ENCODE measurements at regions not wholly inside any gene's neighbourhood (a gene's known extent, or its start where the extent isn't known, plus 50 kb on each side); places are given as distances from the start of the nearest gene placed in this dataset.

DNA sequence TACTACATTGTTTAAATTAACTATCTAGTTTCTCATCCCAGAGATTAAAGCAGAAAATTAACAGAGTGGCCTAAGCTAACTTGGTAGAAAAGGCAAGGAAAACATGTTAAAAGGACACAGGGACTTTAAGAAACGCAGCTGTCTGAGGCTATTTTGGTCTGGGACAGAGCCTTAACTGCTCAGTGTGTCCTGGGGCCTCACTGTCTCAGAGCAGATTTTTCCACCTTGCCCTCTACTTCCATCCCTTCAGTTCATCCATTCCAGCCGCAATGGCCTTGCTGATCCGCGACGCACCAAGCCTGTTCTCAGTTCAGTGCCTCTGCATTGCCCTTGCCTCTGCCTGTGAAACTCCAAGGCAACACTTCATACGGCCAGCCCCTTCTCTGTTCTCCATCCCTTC is 114.9 kb upstream of the OSR1 start:
- ATAC-seq (no peak), DNase-seq (ENCODE audit: low spot score) (no peak), FAIRE-seq (no peak)
- Histone ChIP-seq H3K4me1 (ENCODE audit: insufficient read depth, low read length) (peaks cover 6% of the 10 kb centered on the region; the same call in 1 of the 2 replicates), H3K4me3 (replicated peaks in 1 of 3; ENCODE audit: insufficient read depth in 1 of 3, low read depth in 2 of 3, low read length in 3 of 3) (no peak overlapping the region), H3K9ac (ENCODE audit: insufficient read depth, low read depth, low read length) (no peak overlapping the region), H3K79me2 (ENCODE audit: insufficient read depth, low read length) (no peaks in the 10 kb centered on the region), H4K20me1 (ENCODE audit: insufficient read depth, low read length) (no peaks in the 10 kb centered on the region), H3K36me3 (replicated peaks in 1 of 2; ENCODE audit: control insufficient read depth in 1 of 2, insufficient read depth in 2 of 2, low read length in 2 of 2) (no peaks in the 10 kb centered on the region), H2AFZ (ENCODE audit: low read length) (no peak overlapping the region), H3K9me3 (ENCODE audit: low read length) (no peaks in the 10 kb centered on the region), H3K27ac (ENCODE audit: extremely low read length, insufficient read depth, low read length) (no peak overlapping the region), H3K4me2 (ENCODE audit: low read depth, low read length) (no peak overlapping the region), H3K27me3 (ENCODE audit: control insufficient read depth in 1 of 2, insufficient read depth in 2 of 2, low read length in 2 of 2) (peaks cover 0 to 11% of the 10 kb centered on the region in 2 experiments; a peak in 1 of 5 replicates)
- BruUV-seq (replicated peaks), result no TSS peak
- intact Hi-C loops (cut with micrococcal nuclease; ENCODE audit: unreplicated experiment), result no loop called here
- ChIA-PET CTCF (ENCODE audit: low intra/inter-chr PET ratio, low total read pairs) (no interaction called here), POLR2A (no interaction called here)
- in situ Hi-C loops (cut with HindIII; ENCODE audit: extremely low pct_ligation_motif_present, low pct_unique_long_range_greater_than_20kb), result no loop called here
- WGBS (ENCODE audit: low lambda C conversion rate), result 64% methylated on average over 6 of the region's 6 CpGs
- TF ChIP-seq, protein P1, sequence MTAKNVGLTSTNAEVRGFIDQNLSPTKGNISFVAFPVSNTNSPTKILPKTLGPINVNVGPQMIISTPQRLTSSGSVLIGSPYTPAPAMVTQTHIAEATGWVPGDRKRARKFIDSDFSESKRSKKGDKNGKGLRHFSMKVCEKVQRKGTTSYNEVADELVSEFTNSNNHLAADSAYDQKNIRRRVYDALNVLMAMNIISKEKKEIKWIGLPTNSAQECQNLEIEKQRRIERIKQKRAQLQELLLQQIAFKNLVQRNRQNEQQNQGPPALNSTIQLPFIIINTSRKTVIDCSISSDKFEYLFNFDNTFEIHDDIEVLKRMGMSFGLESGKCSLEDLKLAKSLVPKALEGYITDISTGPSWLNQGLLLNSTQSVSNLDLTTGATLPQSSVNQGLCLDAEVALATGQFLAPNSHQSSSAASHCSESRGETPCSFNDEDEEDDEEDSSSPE (CRISPR knock-in tag; IDR thresholded peaks at IDR 0.05), result no peak
- TF ChIP-seq, protein P2, sequence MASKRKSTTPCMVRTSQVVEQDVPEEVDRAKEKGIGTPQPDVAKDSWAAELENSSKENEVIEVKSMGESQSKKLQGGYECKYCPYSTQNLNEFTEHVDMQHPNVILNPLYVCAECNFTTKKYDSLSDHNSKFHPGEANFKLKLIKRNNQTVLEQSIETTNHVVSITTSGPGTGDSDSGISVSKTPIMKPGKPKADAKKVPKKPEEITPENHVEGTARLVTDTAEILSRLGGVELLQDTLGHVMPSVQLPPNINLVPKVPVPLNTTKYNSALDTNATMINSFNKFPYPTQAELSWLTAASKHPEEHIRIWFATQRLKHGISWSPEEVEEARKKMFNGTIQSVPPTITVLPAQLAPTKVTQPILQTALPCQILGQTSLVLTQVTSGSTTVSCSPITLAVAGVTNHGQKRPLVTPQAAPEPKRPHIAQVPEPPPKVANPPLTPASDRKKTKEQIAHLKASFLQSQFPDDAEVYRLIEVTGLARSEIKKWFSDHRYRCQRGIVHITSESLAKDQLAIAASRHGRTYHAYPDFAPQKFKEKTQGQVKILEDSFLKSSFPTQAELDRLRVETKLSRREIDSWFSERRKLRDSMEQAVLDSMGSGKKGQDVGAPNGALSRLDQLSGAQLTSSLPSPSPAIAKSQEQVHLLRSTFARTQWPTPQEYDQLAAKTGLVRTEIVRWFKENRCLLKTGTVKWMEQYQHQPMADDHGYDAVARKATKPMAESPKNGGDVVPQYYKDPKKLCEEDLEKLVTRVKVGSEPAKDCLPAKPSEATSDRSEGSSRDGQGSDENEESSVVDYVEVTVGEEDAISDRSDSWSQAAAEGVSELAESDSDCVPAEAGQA (IDR thresholded peaks at IDR 0.05; ENCODE audit: low read depth), result no peak
- TF ChIP-seq, protein P2 (CRISPR knock-in tag; IDR thresholded peaks at IDR 0.05; ENCODE audit: borderline replicate concordance), result no peak
- no peak for TF ChIP-seq KLF13 (CRISPR knock-in tag; IDR thresholded peaks at IDR 0.05)
- no peak for TF ChIP-seq ZNF468 (CRISPR knock-in tag; IDR thresholded peaks at IDR 0.05)
- no peak for TF ChIP-seq XBP1 (CRISPR knock-in tag; IDR thresholded peaks at IDR 0.05)
- TF ChIP-seq GFI1 (CRISPR knock-in tag; IDR thresholded peaks at IDR 0.05; ENCODE audit: borderline replicate concordance), result no peak
- TF ChIP-seq TEAD3 (CRISPR knock-in tag; optimal IDR thresholded peaks at IDR 0.05; ENCODE audit: borderline replicate concordance), result no peak
- TF ChIP-seq, protein P3, sequence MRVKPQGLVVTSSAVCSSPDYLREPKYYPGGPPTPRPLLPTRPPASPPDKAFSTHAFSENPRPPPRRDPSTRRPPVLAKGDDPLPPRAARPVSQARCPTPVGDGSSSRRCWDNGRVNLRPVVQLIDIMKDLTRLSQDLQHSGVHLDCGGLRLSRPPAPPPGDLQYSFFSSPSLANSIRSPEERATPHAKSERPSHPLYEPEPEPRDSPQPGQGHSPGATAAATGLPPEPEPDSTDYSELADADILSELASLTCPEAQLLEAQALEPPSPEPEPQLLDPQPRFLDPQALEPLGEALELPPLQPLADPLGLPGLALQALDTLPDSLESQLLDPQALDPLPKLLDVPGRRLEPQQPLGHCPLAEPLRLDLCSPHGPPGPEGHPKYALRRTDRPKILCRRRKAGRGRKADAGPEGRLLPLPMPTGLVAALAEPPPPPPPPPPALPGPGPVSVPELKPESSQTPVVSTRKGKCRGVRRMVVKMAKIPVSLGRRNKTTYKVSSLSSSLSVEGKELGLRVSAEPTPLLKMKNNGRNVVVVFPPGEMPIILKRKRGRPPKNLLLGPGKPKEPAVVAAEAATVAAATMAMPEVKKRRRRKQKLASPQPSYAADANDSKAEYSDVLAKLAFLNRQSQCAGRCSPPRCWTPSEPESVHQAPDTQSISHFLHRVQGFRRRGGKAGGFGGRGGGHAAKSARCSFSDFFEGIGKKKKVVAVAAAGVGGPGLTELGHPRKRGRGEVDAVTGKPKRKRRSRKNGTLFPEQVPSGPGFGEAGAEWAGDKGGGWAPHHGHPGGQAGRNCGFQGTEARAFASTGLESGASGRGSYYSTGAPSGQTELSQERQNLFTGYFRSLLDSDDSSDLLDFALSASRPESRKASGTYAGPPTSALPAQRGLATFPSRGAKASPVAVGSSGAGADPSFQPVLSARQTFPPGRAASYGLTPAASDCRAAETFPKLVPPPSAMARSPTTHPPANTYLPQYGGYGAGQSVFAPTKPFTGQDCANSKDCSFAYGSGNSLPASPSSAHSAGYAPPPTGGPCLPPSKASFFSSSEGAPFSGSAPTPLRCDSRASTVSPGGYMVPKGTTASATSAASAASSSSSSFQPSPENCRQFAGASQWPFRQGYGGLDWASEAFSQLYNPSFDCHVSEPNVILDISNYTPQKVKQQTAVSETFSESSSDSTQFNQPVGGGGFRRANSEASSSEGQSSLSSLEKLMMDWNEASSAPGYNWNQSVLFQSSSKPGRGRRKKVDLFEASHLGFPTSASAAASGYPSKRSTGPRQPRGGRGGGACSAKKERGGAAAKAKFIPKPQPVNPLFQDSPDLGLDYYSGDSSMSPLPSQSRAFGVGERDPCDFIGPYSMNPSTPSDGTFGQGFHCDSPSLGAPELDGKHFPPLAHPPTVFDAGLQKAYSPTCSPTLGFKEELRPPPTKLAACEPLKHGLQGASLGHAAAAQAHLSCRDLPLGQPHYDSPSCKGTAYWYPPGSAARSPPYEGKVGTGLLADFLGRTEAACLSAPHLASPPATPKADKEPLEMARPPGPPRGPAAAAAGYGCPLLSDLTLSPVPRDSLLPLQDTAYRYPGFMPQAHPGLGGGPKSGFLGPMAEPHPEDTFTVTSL (CRISPR knock-in tag; IDR thresholded peaks at IDR 0.05; ENCODE audit: borderline replicate concordance), result no peak
- no peak for TF ChIP-seq CENPT (CRISPR knock-in tag; IDR thresholded peaks at IDR 0.05; ENCODE audit: low read depth)
- TF ChIP-seq, protein P4, sequence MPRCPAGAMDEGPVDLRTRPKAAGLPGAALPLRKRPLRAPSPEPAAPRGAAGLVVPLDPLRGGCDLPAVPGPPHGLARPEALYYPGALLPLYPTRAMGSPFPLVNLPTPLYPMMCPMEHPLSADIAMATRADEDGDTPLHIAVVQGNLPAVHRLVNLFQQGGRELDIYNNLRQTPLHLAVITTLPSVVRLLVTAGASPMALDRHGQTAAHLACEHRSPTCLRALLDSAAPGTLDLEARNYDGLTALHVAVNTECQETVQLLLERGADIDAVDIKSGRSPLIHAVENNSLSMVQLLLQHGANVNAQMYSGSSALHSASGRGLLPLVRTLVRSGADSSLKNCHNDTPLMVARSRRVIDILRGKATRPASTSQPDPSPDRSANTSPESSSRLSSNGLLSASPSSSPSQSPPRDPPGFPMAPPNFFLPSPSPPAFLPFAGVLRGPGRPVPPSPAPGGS (CRISPR knock-in tag; IDR thresholded peaks at IDR 0.05), result no peak

Measured in HepG2 (cell line).